ELF-1 (cell line): ENCODE measurements at regions not wholly inside any gene's neighbourhood (a gene's known extent, or its start where the extent isn't known, plus 50 kb on each side); places are given as distances from the start of the nearest gene placed in this dataset.

Source experiments
- DNase-seq: peaks from one replicate; pipeline ENCODE4 v3.0.0-alpha.2; 2016; ENCODE audit warnings: low read depth, low spot score

GRCh38 chr17:72342627-72343527 is 222.1 kb downstream of the SOX9 start:
- no peak for DNase-seq

GRCh38 chr17:72343911-72344310 is 223.1 kb downstream of the SOX9 start:
- no peak for DNase-seq

GRCh38 chr17:72344613-72345012 is 223.8 kb downstream of the SOX9 start:
- no peak for DNase-seq

GRCh38 chr17:72345088-72345487 is 224.3 kb downstream of the SOX9 start:
- DNase-seq = no peak

GRCh38 chr17:72345536-72345935 is 224.7 kb downstream of the SOX9 start:
- no peak for DNase-seq

GRCh38 chr17:72346306-72346705 is 225.5 kb downstream of the SOX9 start:
- no peak for DNase-seq

- no peak for DNase-seq
Measured at GRCh38 chr17:72349011-72349410, 228.2 kb downstream of the SOX9 start.

- DNase-seq = no peak
Measured at GRCh38 chr17:72349491-72349995, 228.7 kb downstream of the SOX9 start.

GRCh38 chr17:72350073-72350472 is 229.3 kb downstream of the SOX9 start:
- DNase-seq = no peak

GRCh38 chr17:72351365-72351764 is 230.5 kb downstream of the SOX9 start:
- DNase-seq = no peak

- DNase-seq = peak; percentile 70
Measured at GRCh38 chr17:72351884-72352346, 231.1 kb downstream of the SOX9 start.

GRCh38 chr17:72353502-72353901 is 232.7 kb downstream of the SOX9 start:
- DNase-seq = no peak

GRCh38 chr17:72354071-72354470 is 233.3 kb downstream of the SOX9 start:
- DNase-seq = no peak

- no peak for DNase-seq
Measured at GRCh38 chr17:72357764-72358365, 237.0 kb downstream of the SOX9 start.

- no peak for DNase-seq
Measured at GRCh38 chr17:72358465-72358864, 237.6 kb downstream of the SOX9 start.

GRCh38 chr17:72359274-72359673 is 238.5 kb downstream of the SOX9 start:
- no peak for DNase-seq

GRCh38 chr17:72359811-72360210 is 239.0 kb downstream of the SOX9 start:
- DNase-seq = no peak

- DNase-seq = no peak
Measured at GRCh38 chr17:72360386-72360940, 239.6 kb downstream of the SOX9 start.

GRCh38 chr17:72361892-72362291 is 241.1 kb downstream of the SOX9 start:
- no peak for DNase-seq

- no peak for DNase-seq
Measured at GRCh38 chr17:72362376-72363088, 241.7 kb downstream of the SOX9 start.

- no peak for DNase-seq
Measured at GRCh38 chr17:72363089-72363610, 242.3 kb downstream of the SOX9 start.
